Transverse colon (tissue), 4 donors: ENCODE measurements at regions not wholly inside any gene's neighbourhood (a gene's known extent, or its start where the extent isn't known, plus 50 kb on each side); places are given as distances from the start of the nearest gene placed in this dataset.

Experiments
- EP300 ChIP-seq: sonication (generic); formaldehyde crosslinking; IDR thresholded peaks from one replicate; pipeline ENCODE4 v1.6.1; 2017; ENCODE audit warnings: antibody characterized with exemption, low read depth
- POLR2A ChIP-seq: fragments of 450-650 bp; IDR thresholded peaks from one replicate; pipeline ENCODE4 v1.6.1; 2016; ENCODE audit warnings: antibody characterized with exemption, mild to moderate bottlenecking, moderate library complexity
- POLR2AphosphoS5 ChIP-seq, 3 donors: sonication (generic); formaldehyde crosslinking; IDR thresholded peaks; one replicate each; pipeline ENCODE4 v1.6.1; 2016; ENCODE audit warnings: antibody characterized with exemption in 3 of 3
- TF ChIP-seq, protein P1 (sequence below), 5 experiments: fragments of 200-600 bp in 3 of 5; fragments of 450-650 bp in 2 of 5; sonication (generic) in 3 of 5; IDR thresholded peaks; 1 replicate in 2 of 5; 2 replicates in 3 of 5; pipeline ENCODE4 v1.5.1; 2016 to 2017; ENCODE audit warnings: antibody characterized with exemption in 5 of 5, inconsistent platforms in 3 of 5, mild to moderate bottlenecking in 2 of 5, moderate library complexity in 1 of 5

GRCh38 chr16:24424364-24424763 lies 115.0 kb upstream of the RBBP6 start:
- no peak for TF ChIP-seq POLR2A
- TF ChIP-seq, protein P1, sequence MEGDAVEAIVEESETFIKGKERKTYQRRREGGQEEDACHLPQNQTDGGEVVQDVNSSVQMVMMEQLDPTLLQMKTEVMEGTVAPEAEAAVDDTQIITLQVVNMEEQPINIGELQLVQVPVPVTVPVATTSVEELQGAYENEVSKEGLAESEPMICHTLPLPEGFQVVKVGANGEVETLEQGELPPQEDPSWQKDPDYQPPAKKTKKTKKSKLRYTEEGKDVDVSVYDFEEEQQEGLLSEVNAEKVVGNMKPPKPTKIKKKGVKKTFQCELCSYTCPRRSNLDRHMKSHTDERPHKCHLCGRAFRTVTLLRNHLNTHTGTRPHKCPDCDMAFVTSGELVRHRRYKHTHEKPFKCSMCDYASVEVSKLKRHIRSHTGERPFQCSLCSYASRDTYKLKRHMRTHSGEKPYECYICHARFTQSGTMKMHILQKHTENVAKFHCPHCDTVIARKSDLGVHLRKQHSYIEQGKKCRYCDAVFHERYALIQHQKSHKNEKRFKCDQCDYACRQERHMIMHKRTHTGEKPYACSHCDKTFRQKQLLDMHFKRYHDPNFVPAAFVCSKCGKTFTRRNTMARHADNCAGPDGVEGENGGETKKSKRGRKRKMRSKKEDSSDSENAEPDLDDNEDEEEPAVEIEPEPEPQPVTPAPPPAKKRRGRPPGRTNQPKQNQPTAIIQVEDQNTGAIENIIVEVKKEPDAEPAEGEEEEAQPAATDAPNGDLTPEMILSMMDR (IDR thresholded peaks at IDR 0.05): no peak
- TF ChIP-seq EP300: no peak
- TF ChIP-seq POLR2AphosphoS5 (IDR thresholded peaks at IDR 0.05): no peak
